ENCODE measurements at regions not wholly inside any gene's neighbourhood (a gene's known extent, or its start where the extent isn't known, plus 50 kb on each side); places are given as distances from the start of the nearest gene placed in this dataset.

DNA sequence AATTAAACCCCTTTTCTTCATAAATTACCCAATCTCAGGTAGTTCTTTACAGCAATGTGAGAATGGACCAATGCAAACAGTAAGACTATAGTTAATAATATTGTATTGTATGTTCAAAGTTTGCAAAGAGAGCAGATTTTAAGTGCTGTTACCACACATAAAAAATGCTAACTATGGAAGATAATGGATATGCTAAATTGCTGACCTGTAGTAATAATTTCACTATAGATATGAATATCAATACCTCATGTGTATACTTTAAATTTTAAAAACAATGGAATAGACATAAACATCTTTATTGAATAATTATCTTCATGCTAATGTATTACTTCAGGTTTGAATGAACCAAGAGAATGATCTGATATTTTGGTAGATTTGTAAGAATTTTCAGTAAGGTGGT lies 552.4 kb upstream of the CHRM3 start:
- peaks cover 15 to 18% of the 10 kb centered on the region in 2 donors for H3K9me3 Mint-ChIP-seq
- no peak overlapping the region for H3K4me3 Mint-ChIP-seq
- H3K27ac Mint-ChIP-seq = no peak overlapping the region
- H3K4me1 Mint-ChIP-seq (ENCODE audit: low read depth) = no peaks in the 10 kb centered on the region
- H3K27me3 Mint-ChIP-seq (ENCODE audit: low read depth) = no peaks in the 10 kb centered on the region
- DNase-seq = no peak
- ATAC-seq (replicated peaks in 1 of 2) = no peak
- peaks cover 0 to 4% of the 10 kb centered on the region in 2 donors for H3K36me3 Mint-ChIP-seq (ENCODE audit: insufficient read depth in 2 of 2)

- Mint-ChIP-seq H3K4me3 (no peak overlapping the region), H3K4me1 (ENCODE audit: low read depth) (no peaks in the 10 kb centered on the region), H3K27me3 (ENCODE audit: low read depth) (no peaks in the 10 kb centered on the region), H3K36me3 (ENCODE audit: insufficient read depth in 2 of 2) (peaks cover 0 to 4% of the 10 kb centered on the region in 2 donors), H3K9me3 (peaks cover 17% of the 10 kb centered on the region in 2 donors), H3K27ac (no peak overlapping the region)
- ATAC-seq (replicated peaks in 1 of 2) (no peak), DNase-seq (no peak)
These were observed 554.3 kb upstream of the CHRM3 start for GRCh38 chr1:238832106-238832505.

DNA sequence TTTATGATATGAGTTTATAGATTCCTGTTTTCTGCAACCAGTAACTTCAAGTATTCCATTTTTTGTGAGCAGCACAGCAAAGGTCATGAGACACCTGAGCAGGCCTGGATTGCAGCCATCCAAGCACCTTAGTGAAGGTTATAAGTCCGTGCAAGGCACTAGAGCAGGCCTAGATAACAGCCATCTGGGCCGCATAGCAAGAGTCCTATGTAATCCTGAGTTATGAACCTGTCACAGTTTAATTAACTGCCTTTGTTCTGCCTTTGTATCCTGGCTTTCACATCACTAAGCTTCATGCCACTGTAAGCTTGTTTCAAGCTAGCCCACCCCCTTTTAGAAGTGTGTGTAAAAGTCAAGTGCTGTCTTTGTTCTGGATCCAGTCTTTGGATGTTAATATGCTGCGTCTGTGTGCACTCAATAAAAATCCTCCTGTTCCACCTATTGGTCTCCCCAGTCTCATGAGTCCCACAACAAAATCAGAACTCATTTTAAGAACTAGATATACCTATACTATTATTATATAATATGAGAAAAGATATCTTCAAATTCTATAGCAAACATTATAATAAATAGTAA lies 556.2 kb upstream of the CHRM3 start:
- Mint-ChIP-seq H3K9me3 (peaks cover 15% of the 10 kb centered on the region in 2 donors), H3K27ac (no peak overlapping the region)

GRCh38 chr1:238826891-238827290 lies 559.5 kb upstream of the CHRM3 start:
- Mint-ChIP-seq H3K9me3 (peaks cover 19% of the 10 kb centered on the region in 2 donors), H3K4me1 (ENCODE audit: low read depth) (no peaks in the 10 kb centered on the region), H3K27me3 (ENCODE audit: low read depth) (no peaks in the 10 kb centered on the region), H3K27ac (no peak overlapping the region), H3K36me3 (ENCODE audit: insufficient read depth in 2 of 2) (peaks cover 0 to 4% of the 10 kb centered on the region in 2 donors), H3K4me3 (no peak overlapping the region)
- ATAC-seq (replicated peaks in 1 of 2) = no peak
- DNase-seq = no peak

More for the DNA sequence above, 556.2 kb upstream of the CHRM3 start:
- DNase-seq (no peak), ATAC-seq (replicated peaks in 1 of 2) (no peak)
- Mint-ChIP-seq H3K4me1 (ENCODE audit: low read depth) (no peaks in the 10 kb centered on the region), H3K4me3 (no peak overlapping the region), H3K27me3 (ENCODE audit: low read depth) (no peaks in the 10 kb centered on the region), H3K36me3 (ENCODE audit: insufficient read depth in 2 of 2) (peaks cover 0 to 4% of the 10 kb centered on the region in 2 donors)

DNA sequence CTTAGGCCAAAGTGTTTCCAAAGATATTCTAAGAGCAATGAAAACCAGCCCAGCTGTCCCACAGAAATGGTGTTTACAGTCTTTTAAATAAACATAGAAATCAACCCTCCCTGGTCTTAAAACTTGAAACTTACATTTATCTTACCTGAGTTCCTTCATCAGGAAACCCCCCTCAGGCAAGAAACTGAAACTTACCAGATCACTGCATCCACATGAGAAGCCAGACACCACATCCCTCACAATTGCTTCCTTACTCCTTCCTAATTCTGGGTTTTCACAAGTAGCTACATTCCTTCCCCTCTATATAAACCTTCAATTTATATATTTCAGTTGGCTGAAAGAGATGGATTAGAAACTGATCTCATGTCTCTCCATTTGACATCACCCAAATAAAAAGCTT lies 563.0 kb upstream of the CHRM3 start:
- ATAC-seq (replicated peaks in 1 of 2) (no peak), DNase-seq (no peak)
- no peaks in the 10 kb centered on the region for H3K27me3 Mint-ChIP-seq (ENCODE audit: low read depth)
- H3K4me1 Mint-ChIP-seq (ENCODE audit: low read depth) = no peaks in the 10 kb centered on the region
- no peak overlapping the region for H3K4me3 Mint-ChIP-seq
- no peak overlapping the region for H3K27ac Mint-ChIP-seq
- H3K36me3 Mint-ChIP-seq (ENCODE audit: insufficient read depth in 2 of 2) = no peaks in the 10 kb centered on the region
- peaks cover 8 to 9% of the 10 kb centered on the region in 2 donors for H3K9me3 Mint-ChIP-seq

- DNase-seq = no peak
- ATAC-seq (replicated peaks in 1 of 2) = no peak
- Mint-ChIP-seq H3K9me3 (peaks cover 0 to 10% of the 10 kb centered on the region in 2 donors), H3K27ac (no peak overlapping the region), H3K36me3 (ENCODE audit: insufficient read depth in 2 of 2) (no peaks in the 10 kb centered on the region), H3K4me1 (ENCODE audit: low read depth) (no peaks in the 10 kb centered on the region), H3K27me3 (ENCODE audit: low read depth) (no peaks in the 10 kb centered on the region), H3K4me3 (no peak overlapping the region)
These were observed 575.0 kb upstream of the CHRM3 start for GRCh38 chr1:238811211-238811879.

DNA sequence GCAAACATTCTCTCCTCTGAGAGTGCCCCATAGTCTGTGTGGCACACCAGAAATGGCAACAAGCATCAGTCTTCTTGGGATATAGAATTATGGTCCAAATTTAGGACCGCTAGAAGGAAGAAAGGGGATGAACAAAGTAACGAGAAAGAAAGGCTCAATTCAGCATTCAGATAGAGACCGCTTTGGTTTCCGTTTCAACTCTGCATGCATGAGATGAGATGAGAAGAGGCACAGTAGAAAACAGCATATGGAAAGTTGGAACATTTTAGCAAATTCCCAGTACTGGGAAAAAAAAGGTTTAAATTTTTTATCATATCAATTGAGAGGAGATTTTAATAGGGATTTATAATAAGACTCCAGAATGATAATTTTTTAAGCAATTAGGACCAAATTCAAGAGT lies 595.5 kb upstream of the CHRM3 start:
- H3K36me3 Mint-ChIP-seq (ENCODE audit: insufficient read depth in 2 of 2) = peaks cover 0 to 2% of the 10 kb centered on the region in 2 donors
- no peak for ATAC-seq (replicated peaks in 1 of 2)
- H3K4me3 Mint-ChIP-seq = no peak overlapping the region
- no peak overlapping the region for H3K27ac Mint-ChIP-seq
- peaks cover 9 to 10% of the 10 kb centered on the region in 2 donors for H3K9me3 Mint-ChIP-seq
- no peak for DNase-seq
- H3K27me3 Mint-ChIP-seq (ENCODE audit: low read depth) = no peaks in the 10 kb centered on the region
- no peaks in the 10 kb centered on the region for H3K4me1 Mint-ChIP-seq (ENCODE audit: low read depth)

GRCh38 chr1:238789916-238790667 lies 596.3 kb upstream of the CHRM3 start:
- no peak overlapping the region for H3K27ac Mint-ChIP-seq
- H3K4me3 Mint-ChIP-seq = no peak overlapping the region
- no peaks in the 10 kb centered on the region for H3K27me3 Mint-ChIP-seq (ENCODE audit: low read depth)
- H3K9me3 Mint-ChIP-seq = peaks cover 8 to 10% of the 10 kb centered on the region in 2 donors
- H3K36me3 Mint-ChIP-seq (ENCODE audit: insufficient read depth in 2 of 2) = peaks cover 0 to 2% of the 10 kb centered on the region in 2 donors
- no peaks in the 10 kb centered on the region for H3K4me1 Mint-ChIP-seq (ENCODE audit: low read depth)
- no peak for ATAC-seq (replicated peaks in 1 of 2)
- no peak for DNase-seq

- ATAC-seq (replicated peaks in 1 of 2) (no peak), DNase-seq (no peak)
- Mint-ChIP-seq H3K4me1 (ENCODE audit: low read depth) (no peaks in the 10 kb centered on the region), H3K27me3 (ENCODE audit: low read depth) (no peaks in the 10 kb centered on the region), H3K4me3 (no peak overlapping the region), H3K36me3 (ENCODE audit: insufficient read depth in 2 of 2) (peaks cover 0 to 2% of the 10 kb centered on the region in 2 donors), H3K27ac (no peak overlapping the region), H3K9me3 (peaks cover 7 to 10% of the 10 kb centered on the region in 2 donors)
These were observed 598.9 kb upstream of the CHRM3 start for GRCh38 chr1:238787471-238787870.

DNA sequence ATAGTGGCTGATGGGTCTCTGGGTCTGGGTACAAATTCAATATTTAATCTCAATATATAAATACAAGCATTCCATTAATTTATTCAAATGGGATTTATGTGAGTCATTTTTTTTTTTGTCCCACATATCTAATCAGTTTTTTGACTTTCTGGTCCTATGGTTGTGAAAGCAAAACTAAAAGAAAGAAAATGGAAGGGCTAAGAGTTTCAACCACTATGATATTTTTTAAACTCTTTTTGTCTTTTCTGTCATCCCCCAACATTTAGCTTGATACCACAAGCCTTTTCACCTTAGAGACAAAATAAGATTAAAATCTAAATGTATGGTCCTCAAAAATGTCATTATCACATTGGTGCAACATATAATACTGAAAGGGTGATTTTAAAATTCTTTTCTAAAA lies 602.7 kb upstream of the CHRM3 start:
- ATAC-seq (replicated peaks in 1 of 2) (no peak), DNase-seq (no peak)
- Mint-ChIP-seq H3K4me3 (no peak overlapping the region), H3K27me3 (ENCODE audit: low read depth) (no peaks in the 10 kb centered on the region), H3K9me3 (peaks cover 7 to 12% of the 10 kb centered on the region in 2 donors), H3K27ac (no peak overlapping the region), H3K4me1 (ENCODE audit: low read depth) (no peaks in the 10 kb centered on the region), H3K36me3 (ENCODE audit: insufficient read depth in 2 of 2) (no peaks in the 10 kb centered on the region)

DNA sequence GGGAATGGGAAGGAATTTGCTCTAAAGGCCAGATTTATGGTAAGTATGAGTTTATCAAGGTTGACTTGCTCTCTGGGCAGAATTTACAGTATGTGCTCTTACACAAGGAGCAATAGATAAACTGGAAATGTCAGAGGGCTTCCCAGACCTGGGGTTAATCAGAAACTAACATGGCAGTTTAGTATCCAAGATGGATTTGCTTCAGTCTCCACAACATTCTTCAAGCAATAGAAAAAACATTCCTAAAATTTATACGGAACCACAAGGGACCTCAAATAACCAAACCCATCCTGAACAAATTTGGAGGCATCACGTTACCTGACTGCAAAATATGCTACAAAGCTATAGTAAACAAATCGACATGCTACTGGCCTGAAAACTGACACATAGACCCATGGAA lies 606.7 kb upstream of the CHRM3 start:
- Mint-ChIP-seq H3K4me3 (no peak overlapping the region), H3K36me3 (ENCODE audit: insufficient read depth in 2 of 2) (no peaks in the 10 kb centered on the region), H3K9me3 (peaks cover 3 to 7% of the 10 kb centered on the region in 2 donors), H3K27ac (no peak overlapping the region), H3K4me1 (ENCODE audit: low read depth) (no peaks in the 10 kb centered on the region), H3K27me3 (ENCODE audit: low read depth) (no peaks in the 10 kb centered on the region)
- ATAC-seq (replicated peaks in 1 of 2) (no peak), DNase-seq (no peak)

DNA sequence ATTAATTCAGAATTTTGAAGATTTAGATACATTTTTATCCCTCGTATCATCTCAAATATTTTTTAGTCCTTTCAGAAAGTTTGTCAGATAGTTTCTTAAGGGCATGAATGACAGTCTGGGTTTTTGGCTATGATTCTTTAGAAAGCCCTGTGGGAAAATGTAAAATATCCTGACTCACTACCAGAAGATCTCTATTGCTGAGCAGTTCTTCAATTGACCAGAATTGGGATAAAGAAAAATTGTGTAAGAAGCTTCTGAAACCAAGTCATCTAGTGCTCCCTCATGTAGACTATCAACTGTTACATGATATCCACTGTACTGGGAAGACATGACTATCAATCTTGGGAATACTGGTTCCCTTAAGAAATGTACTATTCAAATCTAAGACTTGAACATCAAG lies 608.3 kb upstream of the CHRM3 start:
- H3K27ac Mint-ChIP-seq = no peak overlapping the region
- no peaks in the 10 kb centered on the region for H3K4me1 Mint-ChIP-seq (ENCODE audit: low read depth)
- H3K4me3 Mint-ChIP-seq = no peak overlapping the region
- ATAC-seq (replicated peaks in 1 of 2) = no peak
- H3K9me3 Mint-ChIP-seq = peaks cover 3 to 7% of the 10 kb centered on the region in 2 donors
- H3K36me3 Mint-ChIP-seq (ENCODE audit: insufficient read depth in 2 of 2) = no peaks in the 10 kb centered on the region
- no peaks in the 10 kb centered on the region for H3K27me3 Mint-ChIP-seq (ENCODE audit: low read depth)
- no peak for DNase-seq

- peaks cover 3 to 7% of the 10 kb centered on the region in 2 donors for H3K9me3 Mint-ChIP-seq
- DNase-seq (no peak), ATAC-seq (replicated peaks in 1 of 2) (no peak)
- no peaks in the 10 kb centered on the region for H3K27me3 Mint-ChIP-seq (ENCODE audit: low read depth)
- H3K36me3 Mint-ChIP-seq (ENCODE audit: insufficient read depth in 2 of 2) = no peaks in the 10 kb centered on the region
- no peak overlapping the region for H3K4me3 Mint-ChIP-seq
- no peak overlapping the region for H3K27ac Mint-ChIP-seq
- H3K4me1 Mint-ChIP-seq (ENCODE audit: low read depth) = no peaks in the 10 kb centered on the region
These were observed 608.8 kb upstream of the CHRM3 start for GRCh38 chr1:238777551-238777950.

All from activated T-cell treated with anti-CD3 and anti-CD28 coated beads, Interleukin-2, amount 50 U/mL, for 72 hours (primary cell).